ENCODE measurements at regions not wholly inside any gene's neighbourhood (a gene's known extent, or its start where the extent isn't known, plus 50 kb on each side); places are given as distances from the start of the nearest gene placed in this dataset.

GRCh38 chr20:53869466-53870258 is 200.7 kb downstream of the BCAS1 start:
- peaks cover 29% of the 10 kb centered on the region for H3K4me1 ChIP-seq (ENCODE audit: control insufficient read depth, insufficient read depth, low read length)
- DNase-seq (peak; percentile 74), ATAC-seq (ENCODE audit: low read depth) (peak; percentile 17; the same call in 1 of the 2 replicates)
- no peaks in the 10 kb centered on the region for H4K20me1 ChIP-seq (ENCODE audit: insufficient read depth, low read length)
- peak overlapping the region; percentile 86 for H2BK120ac ChIP-seq (ENCODE audit: low read depth, low read length)
- H3K4me2 ChIP-seq (ENCODE audit: low read depth, low read length), result peak overlapping the region; percentile 38; the same call in 1 of the 2 replicates
- no peaks in the 10 kb centered on the region for H3K27me3 ChIP-seq (ENCODE audit: control insufficient read depth, insufficient read depth, low read length)
- H3K4me3 ChIP-seq (ENCODE audit: insufficient read depth, low read depth, low read length), result no peak overlapping the region
- CTCF ChIA-PET, result interaction anchor here (1.0 kb wide), 1 partner anchor 9 kb away, joined by 4 read pairs; no protein-coding TSS in a partner anchor
- no peak overlapping the region for H2AK9ac ChIP-seq (replicated peaks; ENCODE audit: low read depth, low read length, poor library complexity)
- 88% methylated on average over 1 of the region's 8 CpGs; no CpG with 5 or more reads in 1 of the 2 experiments for WGBS, 2 experiments (ENCODE audit: extremely low coverage in 2 of 2, insufficient read length in 1 of 2)
- no peaks in the 10 kb centered on the region for H3K36me3 ChIP-seq (ENCODE audit: control insufficient read depth, insufficient read depth, low read length)
- in situ Hi-C loops (cut with MboI; ENCODE audit: low sequenced_read_pairs) (no loop called here), dilution Hi-C loops (cut with HindIII; ENCODE audit: low sequenced_read_pairs, unreplicated experiment) (no loop called here), intact Hi-C loops (cut with micrococcal nuclease) (loop anchor here (2.0 to 5.0 kb wide), 2 partner anchors 42 to 287 kb away; no protein-coding TSS in a partner anchor)
- peak overlapping the region in 1 of 2 experiments; percentile 54; a peak in 2 of 4 replicates for H4K8ac ChIP-seq (ENCODE audit: low read depth in 2 of 2, low read length in 2 of 2)
- H4K5ac ChIP-seq (ENCODE audit: low read depth, low read length), result peak overlapping the region; percentile 88
- H3K9me3 ChIP-seq (ENCODE audit: control insufficient read depth, insufficient read depth, low read length), result no peaks in the 10 kb centered on the region
- peak overlapping the region; percentile 85 for H2AFZ ChIP-seq (replicated peaks; ENCODE audit: low read length, poor library complexity)
- POLR2A ChIA-PET (ENCODE audit: unreplicated experiment), result interaction anchor here (0.5 kb wide), 1 partner anchor 16 kb away, joined by 4 read pairs; no protein-coding TSS in a partner anchor
- peak overlapping the region; percentile 86; the same call in 1 of the 3 replicates for H2BK15ac ChIP-seq (ENCODE audit: low read depth, low read length)
- TF ChIP-seq SMC3 (IDR thresholded peaks at IDR 0.05; ENCODE audit: low read depth, low read length) (peak; percentile 73), RFX5 (IDR thresholded peaks at IDR 0.05; ENCODE audit: low read depth, low read length) (no peak), RAD21 (IDR thresholded peaks at IDR 0.05; ENCODE audit: low read length) (peak; percentile 74), CTCF (conservative IDR thresholded peaks at IDR 0.05; ENCODE audit: low read depth, low read length) (peak; percentile 68)
- H3K56ac ChIP-seq (ENCODE audit: extremely low read depth, insufficient read depth, low read length), result no peak overlapping the region
- peak overlapping the region; percentile 50; the same call in 1 of the 2 replicates for H3K27ac ChIP-seq (ENCODE audit: insufficient read depth, low read length)
- H3K79me1 ChIP-seq (ENCODE audit: low read depth in 1 of 2, low read length in 2 of 2), result peaks cover 0 to 11% of the 10 kb centered on the region in 2 experiments; a peak in 2 of 4 replicates
- H2BK20ac ChIP-seq (ENCODE audit: low read depth, low read length), result peak overlapping the region; percentile 82
- peak overlapping the region; percentile 52; the same call in 1 of the 2 replicates for H2AK5ac ChIP-seq (ENCODE audit: low read depth, low read length)
- H3K23ac ChIP-seq (ENCODE audit: low read depth, low read length), result peak overlapping the region; percentile 73; the same call in 1 of the 2 replicates
- peak overlapping the region; percentile 66 for H2BK5ac ChIP-seq (ENCODE audit: low read depth, low read length, poor library complexity, severe bottlenecking)
- peak overlapping the region; percentile 56; the same call in 1 of the 2 replicates for H4K91ac ChIP-seq (ENCODE audit: insufficient read depth, low read depth, low read length)
- H3K9ac ChIP-seq (ENCODE audit: low read depth, low read length), result no peak overlapping the region
- H3K18ac ChIP-seq (ENCODE audit: low read depth, low read length), result peak overlapping the region; percentile 62
- peaks cover 5% of the 10 kb centered on the region for H3K9me1 ChIP-seq (ENCODE audit: insufficient read depth, low read length)
- H3K4ac ChIP-seq (ENCODE audit: low read depth, low read length), result peak overlapping the region; percentile 81
- H3K14ac ChIP-seq (replicated peaks; ENCODE audit: low read depth, low read length), result peak overlapping the region; percentile 77
- BruUV-seq (replicated peaks), result no TSS peak

Data from IMR-90 (cell line).